HFFc6 (cell line): ENCODE measurements at regions not wholly inside any gene's neighbourhood (a gene's known extent, or its start where the extent isn't known, plus 50 kb on each side); places are given as distances from the start of the nearest gene placed in this dataset.
"Not testable (repeated sequence)": the region's sequence is repeated elsewhere in the genome, so short reads cannot be mapped to it uniquely, and the experiment has no call there.

Experiments used
- DNase-seq: peaks from one replicate; pipeline ENCODE4 v3.0.0-alpha.2; 2018
- H3K27ac Mint-ChIP-seq: 2 replicates; pipeline ENCODE4 v1.8.0; 2020; ENCODE audit warnings: mild to moderate bottlenecking, mixed read lengths
- H3K27me3 Mint-ChIP-seq: 2 replicates; pipeline ENCODE4 v1.8.0; 2021; ENCODE audit warnings: mild to moderate bottlenecking, moderate library complexity, mixed read lengths; ENCODE audit not compliant: insufficient read depth
- H3K36me3 Mint-ChIP-seq: 2 replicates; pipeline ENCODE4 v1.8.0; 2021; ENCODE audit warnings: low read depth, mixed read lengths
- H3K4me1 Mint-ChIP-seq: 2 replicates; pipeline ENCODE4 v1.8.0; 2020; ENCODE audit warnings: low read depth, mixed read lengths
- H3K4me3 Mint-ChIP-seq: 2 replicates; pipeline ENCODE4 v1.8.0; 2020; ENCODE audit warnings: mild to moderate bottlenecking, moderate library complexity, mixed read lengths
- H3K9me3 Mint-ChIP-seq: 2 replicates; pipeline ENCODE4 v1.8.0; 2020; ENCODE audit warnings: mild to moderate bottlenecking, mixed read lengths
- CTCF ChIP-seq: fragments of 200-600 bp; sonication (generic); IDR thresholded peaks from 2 replicates; pipeline ENCODE4 v1.5.0; 2021; ENCODE audit warnings: antibody characterized with exemption, mild to moderate bottlenecking

- peaks cover 29% of the 10 kb centered on the region for H3K4me1 Mint-ChIP-seq
- no peak overlapping the region for H3K4me3 Mint-ChIP-seq
- H3K27ac Mint-ChIP-seq = no peak overlapping the region
- H3K27me3 Mint-ChIP-seq = no peaks in the 10 kb centered on the region; the same call in 1 of the 2 replicates
- H3K36me3 Mint-ChIP-seq = no peaks in the 10 kb centered on the region
- TF ChIP-seq CTCF = no peak
- no peaks in the 10 kb centered on the region for H3K9me3 Mint-ChIP-seq
- DNase-seq = no peak
These were observed 50.9 kb upstream of the HSPB3 start for GRCh38 chr5:54404568-54404967.

- Mint-ChIP-seq H3K36me3 (no peaks in the 10 kb centered on the region), H3K4me3 (no peak overlapping the region), H3K27ac (no peak overlapping the region), H3K4me1 (peaks cover 29% of the 10 kb centered on the region), H3K27me3 (no peaks in the 10 kb centered on the region; the same call in 1 of the 2 replicates), H3K9me3 (no peaks in the 10 kb centered on the region)
- no peak for DNase-seq
- no peak for TF ChIP-seq CTCF
These were observed 51.5 kb upstream of the HSPB3 start for GRCh38 chr5:54403885-54404416.

- Mint-ChIP-seq H3K9me3 (no peaks in the 10 kb centered on the region), H3K36me3 (no peaks in the 10 kb centered on the region), H3K27ac (no peak overlapping the region), H3K27me3 (no peaks in the 10 kb centered on the region; the same call in 1 of the 2 replicates), H3K4me3 (no peak overlapping the region), H3K4me1 (peaks cover 29% of the 10 kb centered on the region)
- TF ChIP-seq CTCF = no peak
- no peak for DNase-seq
These were observed 52.4 kb upstream of the HSPB3 start for GRCh38 chr5:54403121-54403520.

GRCh38 chr5:54401515-54401914 is 54.0 kb upstream of the HSPB3 start:
- Mint-ChIP-seq H3K27ac (no peak overlapping the region), H3K4me3 (no peak overlapping the region), H3K9me3 (no peaks in the 10 kb centered on the region), H3K4me1 (peaks cover 29% of the 10 kb centered on the region), H3K27me3 (no peaks in the 10 kb centered on the region; the same call in none of the 2 replicates), H3K36me3 (no peaks in the 10 kb centered on the region)
- TF ChIP-seq CTCF = no peak
- DNase-seq = no peak

GRCh38 chr5:54398191-54398590 is 57.3 kb upstream of the HSPB3 start:
- Mint-ChIP-seq H3K4me1 (peaks cover 15% of the 10 kb centered on the region), H3K27me3 (no peaks in the 10 kb centered on the region; the same call in 1 of the 2 replicates), H3K9me3 (no peaks in the 10 kb centered on the region), H3K27ac (no peak overlapping the region), H3K4me3 (no peak overlapping the region), H3K36me3 (no peaks in the 10 kb centered on the region)
- no peak for TF ChIP-seq CTCF
- DNase-seq = no peak

- DNase-seq = no peak
- peaks cover 8% of the 10 kb centered on the region for H3K4me1 Mint-ChIP-seq
- no peak for TF ChIP-seq CTCF
- H3K4me3 Mint-ChIP-seq = no peak overlapping the region
- no peaks in the 10 kb centered on the region for H3K9me3 Mint-ChIP-seq
- no peak overlapping the region for H3K27ac Mint-ChIP-seq
- H3K36me3 Mint-ChIP-seq = no peaks in the 10 kb centered on the region
- H3K27me3 Mint-ChIP-seq = no peaks in the 10 kb centered on the region; the same call in 1 of the 2 replicates
These were observed 58.1 kb upstream of the HSPB3 start for GRCh38 chr5:54397420-54397819.

- peaks cover 12% of the 10 kb centered on the region for H3K4me1 Mint-ChIP-seq
- not testable (repeated sequence) for DNase-seq, H3K36me3 Mint-ChIP-seq, H3K27me3 Mint-ChIP-seq, H3K9me3 Mint-ChIP-seq, H3K4me3 Mint-ChIP-seq, H3K27ac Mint-ChIP-seq
These were observed 62.5 kb upstream of the HSPB3 start for GRCh38 chr5:54393007-54393406.
